LNCaP clone FGC (cell line): ENCODE measurements at regions not wholly inside any gene's neighbourhood (a gene's known extent, or its start where the extent isn't known, plus 50 kb on each side); places are given as distances from the start of the nearest gene placed in this dataset.

Experiments used
- DNase-seq: peaks from one replicate; pipeline ENCODE4 v3.0.0-alpha.2; 2011; ENCODE audit warnings: low read depth
- H3K4me3 ChIP-seq: 2 replicates; pipeline ENCODE4 v1.5.1; 2011; ENCODE audit warnings: mild to moderate bottlenecking, low read depth, low read length, control low read depth
- TF ChIP-seq, protein P1 (sequence below): IDR thresholded peaks from 2 replicates; pipeline ENCODE4 v1.5.1; 2012; ENCODE audit warnings: mild to moderate bottlenecking; ENCODE audit not compliant: control insufficient read depth, insufficient read depth; ENCODE audit errors: extremely low read depth

DNA sequence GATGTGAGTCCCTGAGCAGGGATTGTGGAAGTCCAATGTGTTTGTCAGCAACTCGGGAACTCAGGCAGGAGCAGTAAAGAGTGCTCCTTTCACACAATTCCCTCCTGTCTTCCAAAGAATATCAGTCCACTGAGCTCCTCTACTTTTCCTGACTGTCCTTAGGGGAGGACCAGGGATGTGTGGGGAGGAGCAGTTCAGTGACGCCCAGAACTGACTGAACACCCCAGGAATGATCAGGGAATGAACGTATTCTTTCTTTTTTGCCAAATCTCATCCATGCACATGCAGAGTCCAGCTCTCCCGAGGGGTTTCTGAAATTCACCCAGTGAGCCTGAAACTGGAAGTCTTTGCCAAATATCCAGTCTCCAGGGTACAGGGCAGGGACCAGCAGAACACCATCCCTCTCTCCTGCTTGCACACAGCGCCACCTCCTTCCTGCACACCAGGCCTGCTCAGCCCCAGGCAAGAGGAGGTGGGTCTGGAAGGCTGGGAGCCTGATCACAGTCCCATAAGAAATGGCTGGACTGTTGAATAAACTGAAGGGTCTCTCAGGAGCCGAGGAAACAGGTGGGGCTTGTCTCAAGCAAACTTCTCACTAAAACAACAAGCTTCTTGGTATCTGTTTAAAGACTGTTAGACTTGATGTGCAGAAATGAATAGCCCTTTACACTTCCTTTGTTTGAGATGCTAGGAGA is 294.7 kb downstream of the C7orf25 start:
- DNase-seq, result no peak
- H3K4me3 ChIP-seq, result no peak overlapping the region
- TF ChIP-seq, protein P1, sequence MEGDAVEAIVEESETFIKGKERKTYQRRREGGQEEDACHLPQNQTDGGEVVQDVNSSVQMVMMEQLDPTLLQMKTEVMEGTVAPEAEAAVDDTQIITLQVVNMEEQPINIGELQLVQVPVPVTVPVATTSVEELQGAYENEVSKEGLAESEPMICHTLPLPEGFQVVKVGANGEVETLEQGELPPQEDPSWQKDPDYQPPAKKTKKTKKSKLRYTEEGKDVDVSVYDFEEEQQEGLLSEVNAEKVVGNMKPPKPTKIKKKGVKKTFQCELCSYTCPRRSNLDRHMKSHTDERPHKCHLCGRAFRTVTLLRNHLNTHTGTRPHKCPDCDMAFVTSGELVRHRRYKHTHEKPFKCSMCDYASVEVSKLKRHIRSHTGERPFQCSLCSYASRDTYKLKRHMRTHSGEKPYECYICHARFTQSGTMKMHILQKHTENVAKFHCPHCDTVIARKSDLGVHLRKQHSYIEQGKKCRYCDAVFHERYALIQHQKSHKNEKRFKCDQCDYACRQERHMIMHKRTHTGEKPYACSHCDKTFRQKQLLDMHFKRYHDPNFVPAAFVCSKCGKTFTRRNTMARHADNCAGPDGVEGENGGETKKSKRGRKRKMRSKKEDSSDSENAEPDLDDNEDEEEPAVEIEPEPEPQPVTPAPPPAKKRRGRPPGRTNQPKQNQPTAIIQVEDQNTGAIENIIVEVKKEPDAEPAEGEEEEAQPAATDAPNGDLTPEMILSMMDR, result no peak

DNA sequence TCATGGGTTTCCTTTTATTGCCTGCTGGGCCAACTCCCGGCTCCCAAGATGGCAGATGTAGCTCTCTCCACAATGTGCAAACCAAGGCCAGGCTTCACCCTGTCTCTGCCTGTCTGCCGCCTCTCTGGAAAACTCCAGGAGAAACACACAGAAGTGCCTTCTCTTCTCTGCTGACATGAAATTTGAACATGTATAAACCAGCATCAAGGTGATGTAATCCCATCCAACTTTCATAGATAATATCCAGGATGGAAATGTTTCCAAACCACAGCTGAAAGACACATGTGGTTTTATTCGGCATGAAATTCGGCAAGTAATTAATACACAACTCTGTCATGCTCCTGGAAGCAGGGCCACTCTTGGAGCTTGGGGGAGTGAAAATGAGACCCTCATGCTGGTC is 297.2 kb downstream of the C7orf25 start:
- DNase-seq, result no peak
- TF ChIP-seq, protein P1, result no peak
- no peak overlapping the region for H3K4me3 ChIP-seq

DNA sequence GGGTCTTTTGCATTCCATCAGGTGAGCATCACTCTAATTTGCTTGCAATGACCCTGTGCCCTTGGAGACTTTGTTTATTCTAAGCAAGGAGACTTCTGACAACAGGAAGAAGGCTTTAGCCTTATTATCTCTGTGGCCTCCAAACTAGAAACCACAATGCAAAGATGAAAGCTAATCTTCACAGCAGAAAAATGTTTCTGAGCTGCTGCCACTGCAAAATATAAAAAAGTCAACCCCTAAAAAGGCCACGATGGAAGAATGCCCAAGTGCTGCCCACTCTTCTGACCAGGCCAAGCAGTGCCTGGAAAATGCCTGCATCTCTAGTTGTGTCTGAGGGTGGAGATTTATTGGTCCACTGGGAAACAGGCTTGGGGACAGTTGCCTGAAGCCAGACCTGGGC is 299.9 kb downstream of the C7orf25 start:
- no peak overlapping the region for H3K4me3 ChIP-seq
- no peak for DNase-seq
- TF ChIP-seq, protein P1, result no peak

DNA sequence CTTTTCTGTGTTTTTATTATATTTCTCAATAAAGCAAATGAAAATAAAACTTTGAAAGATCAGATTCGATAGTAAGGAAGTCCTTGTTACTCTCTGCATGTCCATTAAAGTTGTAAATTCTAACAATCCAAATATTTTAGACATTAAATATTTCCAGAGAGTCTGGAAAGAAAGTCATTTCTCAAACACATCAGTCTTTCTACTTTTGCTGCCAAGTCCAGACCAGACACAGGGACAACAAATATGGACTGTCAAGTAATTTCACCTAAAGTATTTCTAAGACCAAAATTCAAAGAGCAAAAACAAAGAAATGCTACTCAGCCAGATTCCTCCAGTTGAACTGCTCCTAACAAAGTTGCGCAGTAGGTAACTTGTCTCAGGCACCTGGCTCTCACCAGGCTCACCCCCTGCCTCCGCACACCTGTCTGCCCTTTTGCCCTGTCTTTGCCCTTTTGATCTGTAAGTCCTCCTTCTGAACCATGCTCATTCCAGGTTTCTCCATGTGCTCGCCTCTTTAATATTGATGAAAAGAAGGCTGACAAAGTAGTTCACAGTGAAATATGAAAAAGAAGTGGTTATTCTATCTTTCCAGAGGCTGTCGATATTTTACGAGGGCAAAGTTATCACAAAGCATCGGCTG is 300.5 kb downstream of the C7orf25 start:
- TF ChIP-seq, protein P1, result no peak
- no peak for DNase-seq
- H3K4me3 ChIP-seq, result no peak overlapping the region

DNA sequence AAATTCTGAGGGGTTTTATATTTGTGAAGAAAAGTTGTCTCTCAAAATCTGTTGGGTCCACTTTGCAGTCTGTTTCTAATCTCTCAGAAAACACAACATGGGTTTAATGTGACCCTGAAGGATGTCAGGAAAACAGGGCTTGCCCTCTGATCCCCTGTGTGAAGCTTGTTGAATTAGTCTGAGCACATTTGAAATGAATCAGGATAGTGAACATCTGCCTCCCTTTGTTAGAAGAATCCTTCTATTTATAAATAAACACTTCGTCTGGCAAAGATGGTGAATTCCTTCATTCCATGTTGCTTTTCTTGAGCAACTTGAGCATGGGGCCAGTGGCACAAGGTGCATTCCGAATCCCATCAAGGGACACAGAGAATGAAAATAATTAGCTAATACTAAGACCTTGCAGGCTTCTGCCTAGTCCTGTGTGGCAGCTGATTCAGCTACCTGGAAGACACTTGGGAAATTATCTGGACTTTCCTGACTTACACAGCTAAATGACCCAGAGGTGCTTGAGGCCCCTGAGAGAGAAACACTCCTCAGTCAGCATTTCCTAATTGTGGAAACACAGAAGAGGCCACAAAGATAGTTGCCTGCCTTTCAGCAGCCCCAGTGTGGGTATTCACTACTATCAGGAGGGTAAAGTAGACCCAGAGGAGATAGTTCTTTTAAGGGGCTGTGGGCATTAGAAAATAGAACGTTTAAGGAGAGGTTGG is 305.5 kb downstream of the C7orf25 start:
- TF ChIP-seq, protein P1, result no peak
- no peak overlapping the region for H3K4me3 ChIP-seq
- no peak for DNase-seq

- TF ChIP-seq, protein P1, result no peak
- DNase-seq, result no peak
- H3K4me3 ChIP-seq, result no peak overlapping the region
These were observed 306.3 kb downstream of the C7orf25 start for GRCh38 chr7:42605406-42606192.
